LNCaP clone FGC (cell line): ENCODE measurements at regions not wholly inside any gene's neighbourhood (a gene's known extent, or its start where the extent isn't known, plus 50 kb on each side); places are given as distances from the start of the nearest gene placed in this dataset.

Experiments
- DNase-seq: peaks from one replicate; pipeline ENCODE4 v3.0.0-alpha.2; 2011; ENCODE audit warnings: low read depth
- H3K4me3 ChIP-seq: 2 replicates; pipeline ENCODE4 v1.5.1; 2011; ENCODE audit warnings: mild to moderate bottlenecking, low read depth, low read length, control low read depth
- CTCF ChIP-seq: IDR thresholded peaks from 2 replicates; pipeline ENCODE4 v1.5.1; 2012; ENCODE audit warnings: mild to moderate bottlenecking; ENCODE audit not compliant: control insufficient read depth, insufficient read depth; ENCODE audit errors: extremely low read depth

- DNase-seq, result no peak
- no peak for TF ChIP-seq CTCF
- H3K4me3 ChIP-seq, result no peak overlapping the region
These were observed 106.2 kb downstream of the SMIM20 start for GRCh38 chr4:26020083-26020668.

GRCh38 chr4:26020881-26021280 lies 106.9 kb downstream of the SMIM20 start:
- TF ChIP-seq CTCF, result no peak
- no peak overlapping the region for H3K4me3 ChIP-seq
- no peak for DNase-seq

- DNase-seq, result no peak
- TF ChIP-seq CTCF, result no peak
These were observed 107.7 kb downstream of the SMIM20 start for GRCh38 chr4:26021417-26022345.

GRCh38 chr4:26022346-26023202 lies 108.6 kb downstream of the SMIM20 start:
- peak overlapping the region; percentile 16; the same call in 1 of the 2 replicates for H3K4me3 ChIP-seq
- TF ChIP-seq CTCF, result no peak
- DNase-seq, result peak; percentile 98

More at GRCh38 chr4:26021417-26022345, 107.7 kb downstream of the SMIM20 start:
- peak overlapping the region; percentile 13; the same call in 1 of the 2 replicates for H3K4me3 ChIP-seq

- no peak for DNase-seq
- no peak overlapping the region; the same call in 1 of the 2 replicates for H3K4me3 ChIP-seq
- TF ChIP-seq CTCF, result no peak
These were observed 109.4 kb downstream of the SMIM20 start for GRCh38 chr4:26023203-26023972.

- DNase-seq, result no peak
- no peak for TF ChIP-seq CTCF
- H3K4me3 ChIP-seq, result no peak overlapping the region
These were observed 110.1 kb downstream of the SMIM20 start for GRCh38 chr4:26024079-26024478.
